Stimulated activated CD4-positive, alpha-beta T cell treated with anti-CD3 and anti-CD28 coated beads, TNF-alpha, amount 100 ng/mL, for 48 hours (primary cell): ENCODE measurements at regions not wholly inside any gene's neighbourhood (a gene's known extent, or its start where the extent isn't known, plus 50 kb on each side); places are given as distances from the start of the nearest gene placed in this dataset.

Experiments used
- DNase-seq, 3 donors: peaks; one replicate each; pipeline ENCODE4 v3.0.0-alpha.2; 2020; ENCODE audit warnings: low read depth in 3 of 3

DNA sequence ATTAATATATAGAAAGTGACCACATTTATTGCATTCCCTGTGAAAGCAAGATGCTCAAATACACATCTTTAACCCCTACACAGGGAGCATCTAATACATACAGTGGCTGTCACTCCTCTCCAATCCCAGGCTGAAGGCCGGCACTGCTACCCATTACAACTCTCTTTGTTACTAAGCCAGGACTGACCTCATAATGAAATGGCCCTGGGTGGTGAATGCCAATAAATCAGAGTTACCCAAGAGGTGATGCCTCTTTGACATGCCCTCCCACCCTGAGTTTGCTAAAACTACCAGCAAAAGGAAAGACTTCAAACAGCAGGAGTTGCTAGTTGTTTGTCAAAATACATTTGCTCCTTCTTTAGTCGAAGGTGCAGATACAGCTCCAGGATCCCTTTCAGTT lies 214.2 kb downstream of the FOXA2 start:
- DNase-seq = no peak

DNA sequence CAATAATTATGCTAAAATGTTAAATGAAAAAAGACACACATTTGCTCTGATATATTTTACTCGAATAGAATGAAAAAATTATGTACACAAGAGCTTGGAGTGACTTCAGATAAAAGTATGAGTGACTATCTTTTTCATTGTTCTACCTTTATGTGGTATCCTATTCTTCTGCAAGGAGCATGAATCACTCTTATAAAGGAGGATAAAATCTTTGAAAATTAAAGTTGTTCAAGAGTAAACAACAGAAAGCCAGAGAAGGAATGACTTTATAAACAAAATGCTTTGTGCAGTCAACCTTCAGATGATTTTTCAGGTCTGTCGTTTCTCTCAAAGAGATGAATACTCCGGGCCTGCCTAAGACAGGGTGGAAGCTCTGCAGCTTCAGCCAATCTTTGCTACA lies 215.3 kb downstream of the FOXA2 start:
- no peak for DNase-seq

DNA sequence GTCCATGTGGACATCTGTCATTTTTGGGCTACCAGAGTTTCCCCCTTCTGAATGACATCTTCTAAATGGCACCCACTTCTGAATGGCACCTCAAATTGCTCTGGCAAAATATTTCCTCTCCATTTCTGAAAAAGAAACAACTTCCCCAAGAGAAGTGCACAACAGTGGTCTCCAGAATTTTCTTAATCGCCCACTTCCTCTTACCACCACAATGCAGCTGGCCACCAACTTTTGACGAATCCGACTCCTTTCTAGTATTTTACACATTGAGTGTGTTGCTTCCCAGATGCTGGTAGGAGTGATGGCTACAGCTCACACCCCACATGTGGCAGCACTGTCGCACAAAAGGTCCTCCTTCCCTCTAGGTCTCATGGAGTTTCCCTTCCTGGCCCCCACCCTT lies 216.1 kb downstream of the FOXA2 start:
- DNase-seq = no peak

DNA sequence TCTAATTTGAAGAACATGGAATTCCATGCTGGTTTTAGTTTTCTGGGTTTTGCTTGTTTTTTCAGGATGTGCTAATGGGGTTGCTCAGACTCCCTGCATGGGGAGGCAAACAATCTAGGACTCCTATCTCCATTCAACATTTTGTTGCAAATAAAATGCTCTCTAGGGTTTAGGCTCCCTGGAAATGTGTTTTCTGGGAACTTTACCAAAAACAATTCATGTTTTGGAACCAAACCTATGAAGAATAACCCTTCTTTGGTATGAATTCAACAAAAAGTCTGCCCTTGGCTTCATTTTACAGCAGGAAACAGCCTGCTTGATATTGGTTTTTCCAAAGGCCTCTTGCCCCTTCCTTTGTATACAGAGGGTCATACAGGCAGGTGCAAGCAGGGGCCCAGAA lies 217.7 kb downstream of the FOXA2 start:
- DNase-seq = no peak

DNA sequence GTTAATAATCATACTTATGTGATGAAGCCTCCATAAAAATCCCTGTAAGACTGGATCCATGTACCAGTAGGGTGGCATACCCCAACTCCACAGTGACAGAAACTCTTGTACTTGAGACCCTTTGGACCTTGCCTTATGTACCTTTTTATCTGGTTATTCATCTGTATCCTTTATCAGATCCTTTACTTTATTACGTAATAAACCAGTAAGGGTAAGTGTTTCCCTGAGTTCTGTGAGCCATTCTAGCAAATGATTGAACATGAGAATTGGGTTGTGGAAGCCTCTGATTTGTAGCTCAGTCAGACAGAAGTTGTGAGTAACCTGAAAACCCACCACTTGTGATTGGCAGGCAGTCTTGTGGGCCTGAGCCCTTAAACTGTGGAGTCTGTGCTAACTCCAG lies 229.7 kb downstream of the FOXA2 start:
- no peak for DNase-seq

DNA sequence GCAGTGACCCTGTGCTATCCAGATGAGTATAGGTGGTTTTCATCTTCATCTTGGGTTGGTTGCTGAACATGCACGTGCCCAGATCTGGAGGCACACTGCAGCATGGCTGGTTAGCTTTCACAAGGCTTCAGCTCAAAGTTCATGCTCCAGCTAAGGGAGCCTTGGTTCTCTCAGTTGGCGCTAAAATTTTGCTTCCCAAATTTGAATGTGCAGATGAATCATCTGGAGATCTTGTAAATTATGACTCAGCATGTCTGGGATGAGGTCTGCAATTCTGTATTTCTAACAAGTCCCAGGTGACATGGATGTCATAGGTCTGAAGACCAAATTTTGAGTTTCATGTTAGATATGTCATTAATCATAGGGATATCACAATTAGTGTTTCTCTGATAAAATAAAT lies 230.8 kb downstream of the FOXA2 start:
- no peak for DNase-seq

DNA sequence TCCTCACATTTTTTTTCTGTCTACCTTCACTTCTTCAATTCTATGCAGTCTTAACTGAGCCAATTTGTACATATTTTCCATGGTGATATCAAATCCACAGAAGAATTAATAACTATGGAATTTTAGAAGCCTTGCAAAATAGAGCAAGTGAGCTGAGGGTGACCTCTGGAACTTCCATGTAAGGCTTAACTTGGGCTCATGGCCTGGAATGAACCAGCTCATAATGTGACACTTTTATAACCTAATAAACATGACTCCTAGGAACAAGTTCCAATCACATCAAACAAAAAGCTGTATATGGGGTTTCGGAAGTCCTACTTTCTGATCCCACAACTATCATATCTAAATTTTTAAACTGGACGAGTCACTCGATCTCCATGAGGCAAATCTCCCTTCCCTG lies 232.4 kb downstream of the FOXA2 start:
- DNase-seq = no peak

DNA sequence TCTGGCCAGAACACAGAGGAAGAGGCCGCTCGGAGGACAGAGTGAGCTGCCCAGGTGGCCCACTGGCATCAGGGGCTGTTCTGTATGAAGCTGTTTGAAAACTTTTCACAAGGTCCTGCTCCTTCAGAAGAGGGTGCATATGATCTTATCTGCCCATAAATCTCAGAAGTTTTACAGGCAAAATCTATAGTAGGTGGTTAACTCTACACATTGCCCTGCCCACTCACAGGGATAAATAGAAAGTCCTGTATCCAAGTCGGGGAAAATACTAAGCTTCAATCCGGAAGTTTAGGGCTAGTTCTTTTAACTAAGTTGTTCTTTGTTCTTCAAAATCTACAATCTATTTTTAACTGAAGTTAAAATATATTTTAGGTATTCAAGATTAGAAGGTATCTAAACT lies 233.7 kb downstream of the FOXA2 start:
- no peak for DNase-seq

DNA sequence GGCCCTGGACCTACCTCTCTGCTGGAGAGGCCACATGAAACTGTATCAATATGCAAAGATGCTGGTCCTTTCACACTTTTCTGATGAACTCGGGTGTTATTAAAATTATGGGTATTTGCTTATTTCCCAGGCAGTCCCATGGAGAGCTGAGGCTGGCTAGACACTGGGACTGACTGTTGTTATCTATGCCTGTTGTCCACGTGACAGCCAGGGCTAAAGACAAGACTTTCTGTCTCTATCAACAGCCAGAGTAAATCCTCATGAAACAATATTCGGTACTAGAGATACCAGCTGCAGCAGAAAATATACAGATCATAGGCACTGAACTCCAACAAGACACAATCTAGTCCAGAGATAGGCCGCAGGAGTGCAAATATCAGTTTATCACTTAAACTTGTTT lies 236.4 kb downstream of the FOXA2 start:
- DNase-seq = no peak

DNA sequence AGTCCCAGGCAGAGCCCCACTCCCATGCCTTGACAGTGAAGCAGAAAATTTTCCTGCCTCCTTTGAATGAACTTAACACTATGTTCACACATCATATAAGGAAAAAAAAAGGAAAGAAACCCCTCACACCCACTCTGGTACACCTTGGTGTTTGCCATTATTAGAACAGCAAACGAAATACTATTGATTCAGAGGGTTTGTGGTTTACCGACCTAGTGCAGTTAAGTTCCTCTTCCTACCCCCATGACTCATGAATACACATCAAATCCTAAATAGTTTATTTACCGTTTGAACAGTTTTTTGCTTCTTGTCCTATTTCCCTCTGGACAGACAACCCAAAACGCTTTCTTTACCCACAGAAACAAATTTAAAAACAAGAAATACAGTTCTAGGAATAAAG lies 237.7 kb downstream of the FOXA2 start:
- DNase-seq = no peak

DNA sequence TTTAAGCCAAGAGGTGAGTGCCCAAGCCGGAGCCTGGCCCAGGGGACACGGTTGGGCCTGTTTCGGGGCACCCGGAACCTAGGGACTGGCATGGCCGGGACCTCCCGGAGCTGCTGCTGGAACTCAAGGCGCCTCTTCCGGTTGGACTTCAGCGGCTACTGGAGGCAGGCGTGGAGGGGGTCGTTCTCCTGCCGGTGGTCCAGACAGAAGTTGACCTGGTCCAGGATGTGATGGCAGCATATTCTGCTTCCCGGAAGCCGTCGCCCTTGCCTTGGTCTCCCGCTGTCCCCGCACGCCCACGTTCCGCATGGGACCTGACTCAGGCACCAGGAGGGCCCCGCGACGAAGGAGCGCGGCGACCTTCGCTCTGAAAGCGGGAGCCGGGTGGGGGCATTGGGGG lies 240.8 kb downstream of the FOXA2 start:
- no peak for DNase-seq

DNA sequence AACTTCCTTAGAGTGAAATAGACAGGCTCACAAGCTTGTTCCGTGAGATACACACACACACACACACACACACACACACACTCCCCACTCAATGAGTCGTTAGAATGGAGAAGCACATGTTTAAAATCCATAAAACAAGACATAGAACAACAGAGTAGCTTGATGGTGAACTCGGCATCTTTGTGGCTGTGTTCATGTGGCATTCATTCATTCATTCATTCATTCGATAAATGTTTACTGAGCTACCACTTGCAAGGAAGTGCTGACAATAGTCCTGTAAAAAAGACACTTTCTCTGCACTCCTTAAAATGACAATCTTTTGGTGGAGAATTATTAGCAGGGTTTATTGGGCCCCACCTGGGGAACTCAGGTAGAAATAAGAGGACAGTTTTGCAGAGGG lies 242.0 kb downstream of the FOXA2 start:
- no peak for DNase-seq

DNA sequence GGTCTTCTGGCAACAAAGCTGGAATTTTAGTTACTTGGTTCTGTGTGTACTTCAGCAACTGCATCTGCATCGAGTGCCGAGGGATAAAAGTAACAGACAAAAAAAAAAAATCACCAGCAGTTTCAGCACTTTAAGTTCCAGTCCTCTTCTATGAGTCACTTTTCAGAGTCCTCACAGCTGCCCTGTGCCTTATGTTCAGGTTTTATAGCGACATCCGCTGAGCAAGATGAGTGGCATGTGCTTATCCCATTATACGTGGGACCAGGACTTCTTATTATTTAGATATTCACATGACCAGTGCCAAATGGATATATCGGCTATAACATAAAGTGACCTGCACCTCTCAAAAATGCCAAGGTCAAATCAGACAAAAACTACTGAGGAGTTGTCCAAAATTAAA lies 242.9 kb downstream of the FOXA2 start:
- DNase-seq = no peak

DNA sequence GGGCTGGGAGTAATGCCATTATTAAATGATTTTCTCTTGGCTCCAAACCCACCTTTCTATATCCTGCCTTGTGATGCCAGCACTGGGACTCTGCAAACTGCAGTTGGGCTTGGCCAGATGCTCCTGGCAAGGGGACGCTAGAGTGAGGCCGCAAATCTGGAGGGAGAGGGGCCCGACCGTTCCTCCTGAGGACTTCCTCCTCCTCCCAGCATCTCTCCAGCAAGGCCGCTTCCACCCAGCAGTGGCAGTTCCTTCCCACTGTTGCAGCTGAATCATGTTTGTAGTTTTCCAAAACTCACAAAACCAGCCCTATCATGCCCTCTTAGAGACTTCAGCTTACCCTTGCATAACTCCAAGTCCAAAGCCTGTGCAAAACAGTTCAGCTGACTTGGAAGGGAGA lies 244.4 kb downstream of the FOXA2 start:
- no peak for DNase-seq

DNA sequence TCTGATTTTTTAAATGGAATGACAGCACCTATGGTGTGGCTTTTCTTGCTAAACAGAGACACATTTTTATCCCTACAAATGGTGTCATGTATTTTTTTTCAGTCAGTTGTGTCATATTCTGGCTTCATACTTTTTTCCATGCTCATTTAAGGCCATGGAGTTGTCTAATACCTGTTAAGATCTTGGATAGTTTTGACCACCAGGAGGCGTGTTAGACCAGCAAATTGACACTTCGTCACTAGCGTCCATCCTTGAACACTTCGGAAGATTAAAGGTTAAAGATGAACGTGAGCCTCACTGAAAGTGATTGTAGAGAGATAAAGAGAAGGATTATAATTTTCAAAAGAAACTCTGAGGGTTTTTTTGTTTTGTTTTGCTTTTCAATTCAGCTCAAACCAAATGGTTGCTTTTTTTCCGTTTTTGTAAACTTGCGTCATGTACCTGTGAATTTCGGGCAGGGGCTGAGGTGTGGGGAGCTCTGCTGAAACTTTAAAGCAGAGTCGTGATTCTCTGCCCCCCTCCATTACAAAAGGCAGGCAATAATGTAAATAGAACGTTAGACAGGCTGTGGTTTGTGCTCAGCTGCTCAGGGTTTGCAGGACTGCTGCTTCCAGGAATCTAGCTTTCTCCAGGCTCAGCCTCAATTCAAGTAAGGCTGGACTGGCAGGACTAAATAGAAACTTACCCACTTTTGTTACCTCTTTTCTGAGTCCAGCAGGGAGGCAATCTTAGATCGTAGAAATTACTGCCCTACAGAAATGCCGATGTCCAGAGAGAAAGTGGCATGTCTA lies 245.1 kb downstream of the FOXA2 start:
- peak; percentile 4 to 23 (median 5) for DNase-seq

DNA sequence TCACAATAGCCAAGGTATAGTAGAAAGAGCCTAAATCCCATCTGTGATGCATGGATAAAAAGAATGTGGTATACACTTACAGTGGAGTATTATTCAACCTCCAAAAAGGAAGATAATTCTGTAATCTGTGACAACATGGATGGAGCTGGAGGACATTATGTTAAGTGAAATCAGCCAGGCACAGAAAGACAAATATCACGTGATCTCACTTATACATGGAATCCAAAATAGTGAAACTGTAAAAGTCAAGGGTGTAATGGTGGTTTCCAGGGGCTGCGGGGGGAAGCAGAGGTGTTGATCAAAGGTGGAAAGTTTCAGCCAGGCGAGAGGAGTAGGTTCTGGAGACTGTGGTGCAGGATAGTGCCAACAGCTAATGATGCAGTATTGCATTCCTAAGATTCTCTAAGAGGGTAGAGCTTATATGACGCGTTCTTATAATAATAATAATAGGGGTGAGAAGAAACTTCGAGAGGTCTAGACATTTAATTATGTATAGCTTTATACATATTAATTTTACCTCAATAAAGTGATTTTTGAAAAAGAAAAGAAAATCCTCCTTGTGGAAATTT lies 246.1 kb downstream of the FOXA2 start:
- no peak for DNase-seq

DNA sequence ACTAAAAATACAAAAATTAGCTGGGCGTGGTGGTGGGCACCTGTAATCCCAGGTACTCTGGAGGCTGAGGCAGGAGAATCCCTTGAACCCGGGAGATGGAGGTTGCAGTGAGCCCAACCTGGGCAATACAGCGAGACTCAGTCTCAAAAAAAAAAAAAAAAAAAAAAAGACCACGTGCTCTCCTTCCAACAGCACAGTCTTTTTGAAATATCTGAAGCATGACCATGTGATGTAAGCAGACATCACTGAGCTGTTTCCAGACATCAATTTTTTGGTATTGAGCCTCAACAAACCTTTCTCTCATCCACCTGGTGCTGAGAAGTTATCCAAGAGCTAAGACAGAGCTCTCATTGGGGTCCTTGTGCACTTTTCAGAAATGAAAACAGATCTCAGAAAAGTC lies 249.2 kb downstream of the FOXA2 start:
- DNase-seq = no peak

DNA sequence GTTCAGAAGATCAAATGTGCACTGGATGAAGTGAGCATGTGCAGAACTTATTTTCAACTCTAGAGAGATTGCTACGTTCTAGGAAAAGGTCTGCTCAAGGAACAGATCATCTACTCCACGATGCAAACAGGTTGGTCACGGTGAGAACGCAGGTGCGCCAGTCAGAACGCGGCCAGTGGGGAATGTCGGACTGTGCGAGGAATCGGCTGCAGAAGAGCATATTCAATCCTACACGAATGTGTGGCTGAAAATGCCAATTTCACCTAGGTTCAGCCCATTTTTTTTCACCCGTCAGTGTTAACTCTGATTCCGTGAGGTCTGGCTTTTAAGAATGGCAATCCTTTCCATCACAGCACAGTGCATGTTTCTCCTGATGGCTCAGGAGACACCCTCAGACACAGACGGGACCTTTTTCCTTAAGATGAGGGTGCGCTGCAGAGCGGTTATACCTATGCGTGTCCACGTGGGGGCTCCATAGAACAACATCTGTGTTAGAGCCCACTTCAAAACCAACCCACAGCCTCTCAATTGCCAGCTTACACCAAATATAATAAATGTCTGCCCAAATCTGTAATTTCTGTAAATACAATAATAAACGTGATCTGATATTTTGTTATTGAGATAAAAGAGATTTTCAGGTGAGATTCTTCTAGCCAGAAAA lies 250.4 kb downstream of the FOXA2 start:
- DNase-seq = peak in 2 of 3 donors; percentile 8 to 17

DNA sequence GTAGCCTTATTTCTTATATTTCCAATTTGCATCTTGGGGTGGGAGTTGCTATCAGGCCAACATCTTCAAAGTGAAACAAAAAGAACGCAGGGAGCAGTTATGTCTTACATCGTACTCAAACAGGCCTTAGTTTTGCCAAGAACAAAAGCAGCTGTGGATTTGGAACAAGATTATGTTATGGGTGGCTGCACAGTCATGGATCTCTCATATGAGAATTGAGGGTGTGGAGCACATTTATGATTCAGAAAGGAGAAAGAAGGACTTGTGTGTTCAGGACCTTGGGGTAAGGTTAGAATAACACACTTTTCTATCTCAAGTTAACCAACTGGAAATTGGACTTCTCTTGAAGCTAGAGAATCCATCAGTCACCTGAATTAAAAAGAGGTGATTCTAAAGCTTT lies 259.9 kb downstream of the FOXA2 start:
- no peak for DNase-seq

DNA sequence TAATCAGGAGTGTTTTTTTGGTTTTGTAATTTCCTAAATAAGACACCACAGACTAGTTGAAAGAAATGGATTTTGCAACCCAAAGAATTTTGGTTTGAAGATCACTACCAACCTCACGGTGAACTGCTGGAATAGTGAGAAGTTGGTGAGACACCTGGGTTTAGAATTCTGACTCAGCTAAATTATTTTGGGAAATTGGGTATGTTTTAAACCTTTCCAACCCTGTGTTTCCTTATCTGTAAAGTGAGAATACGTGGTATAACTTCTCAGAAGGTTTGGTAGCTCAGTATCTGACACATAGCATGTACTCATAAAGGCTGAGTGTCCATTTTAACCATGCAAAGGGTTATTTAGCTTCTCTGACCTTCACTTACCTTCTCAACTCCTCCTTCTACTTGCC lies 261.9 kb downstream of the FOXA2 start:
- no peak for DNase-seq

DNA sequence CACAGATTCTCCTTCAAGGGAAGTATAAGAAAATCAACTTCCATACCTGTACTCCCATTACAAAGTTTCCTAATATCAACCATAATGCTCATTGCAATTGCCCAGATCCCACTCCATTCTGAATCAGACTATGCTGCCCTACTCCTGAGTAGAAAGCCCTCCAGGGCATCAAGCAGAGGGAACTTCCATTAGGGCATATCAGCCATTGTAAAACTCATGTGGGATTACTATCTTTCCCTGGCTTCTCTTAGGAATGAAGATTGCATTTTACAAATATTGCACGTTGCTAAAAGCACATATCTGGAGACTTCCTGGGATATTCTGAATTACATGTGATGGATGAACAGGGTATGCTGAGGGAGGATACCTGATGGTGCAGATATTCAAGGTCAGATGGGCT lies 263.2 kb downstream of the FOXA2 start:
- DNase-seq = no peak

DNA sequence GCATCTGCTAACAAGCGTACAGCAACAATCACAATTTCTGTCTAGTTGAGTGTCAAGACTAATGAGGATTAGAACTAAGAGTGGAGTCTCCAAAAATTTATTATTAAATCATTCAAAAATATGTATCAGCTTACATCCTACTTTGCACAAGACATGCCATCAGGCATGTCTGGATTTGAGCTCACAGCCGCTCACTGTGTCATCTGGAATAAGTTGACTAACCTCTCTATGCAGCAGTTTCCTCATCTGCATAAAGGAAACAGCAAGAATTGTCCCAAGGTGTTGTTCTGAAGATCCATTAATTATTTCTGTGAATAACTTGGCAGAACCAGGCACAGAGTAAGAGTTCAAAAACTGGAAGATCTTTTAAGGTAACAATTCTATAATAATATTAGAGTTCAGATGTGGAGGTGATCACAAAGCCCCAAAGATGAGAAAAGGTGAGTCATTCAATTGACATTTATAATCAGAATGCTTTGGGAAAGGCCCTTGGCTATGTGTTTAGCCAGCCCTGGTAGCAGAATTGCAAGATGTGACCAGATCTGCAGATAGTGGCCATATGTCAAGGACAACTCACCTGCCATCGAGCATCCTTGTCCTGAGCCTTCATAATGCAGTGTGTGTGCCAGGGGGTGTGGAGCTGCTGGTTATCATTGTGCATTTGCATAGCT lies 264.0 kb downstream of the FOXA2 start:
- DNase-seq = no peak

DNA sequence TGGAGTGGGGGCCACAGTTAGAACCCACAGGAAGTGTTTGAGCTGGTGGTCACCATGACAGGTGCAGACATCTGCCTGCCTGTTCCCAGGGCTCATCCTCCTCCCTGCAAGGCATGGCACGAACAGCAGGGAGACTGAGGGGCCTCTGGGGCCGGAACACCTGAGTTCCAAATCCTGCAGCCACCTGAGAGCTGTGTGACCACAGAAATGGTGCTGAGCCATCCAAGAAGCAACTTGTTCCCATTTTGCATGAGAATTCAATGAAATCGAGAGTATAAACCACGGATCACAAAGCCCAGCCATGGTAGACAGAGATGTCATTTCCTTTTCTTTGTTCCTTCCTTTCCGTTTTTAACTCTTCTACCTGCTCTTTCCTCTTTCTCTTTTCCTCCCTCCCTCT lies 268.6 kb downstream of the FOXA2 start:
- DNase-seq = no peak
